Left ventricle myocardium inferior (tissue), 1 donor: ENCODE measurements at regions not wholly inside any gene's neighbourhood (a gene's known extent, or its start where the extent isn't known, plus 50 kb on each side); places are given as distances from the start of the nearest gene placed in this dataset.

Source experiments
- DNase-seq: peaks from one replicate; pipeline ENCODE4 v3.0.0-alpha.2; 2020
- H3K27ac ChIP-seq: fragments of 200-600 bp; replicated peaks from 2 replicates; pipeline ENCODE4 v1.8.0; 2021
- H3K27me3 ChIP-seq: fragments of 200-600 bp; 2 replicates; pipeline ENCODE4 v1.8.0; 2021; ENCODE audit warnings: low read depth
- H3K36me3 ChIP-seq: fragments of 200-600 bp; 2 replicates; pipeline ENCODE4 v1.8.0; 2021
- H3K4me1 ChIP-seq: fragments of 200-600 bp; 2 replicates; pipeline ENCODE4 v1.8.0; 2021
- H3K4me3 ChIP-seq: fragments of 200-600 bp; 2 replicates; pipeline ENCODE4 v1.8.0; 2021; ENCODE audit warnings: mild to moderate bottlenecking, moderate library complexity
- H3K9me3 ChIP-seq: fragments of 200-600 bp; replicated peaks from 2 replicates; pipeline ENCODE4 v1.8.0; 2021
- intact Hi-C: fragments of 100-400 bp; cut with micrococcal nuclease; formaldehyde crosslinking; loops from one replicate; pipeline ENCODE4 v1.11.0; 2022
- TF ChIP-seq, protein P1 (sequence below): fragments of 200-600 bp; IDR thresholded peaks from 2 replicates; pipeline ENCODE4 v1.8.0; 2021; ENCODE audit warnings: antibody characterized with exemption, mild to moderate bottlenecking, borderline replicate concordance
- donor health status: DM: no; HTN: yes; CAD: no; lungs with severe emphysema.

DNA sequence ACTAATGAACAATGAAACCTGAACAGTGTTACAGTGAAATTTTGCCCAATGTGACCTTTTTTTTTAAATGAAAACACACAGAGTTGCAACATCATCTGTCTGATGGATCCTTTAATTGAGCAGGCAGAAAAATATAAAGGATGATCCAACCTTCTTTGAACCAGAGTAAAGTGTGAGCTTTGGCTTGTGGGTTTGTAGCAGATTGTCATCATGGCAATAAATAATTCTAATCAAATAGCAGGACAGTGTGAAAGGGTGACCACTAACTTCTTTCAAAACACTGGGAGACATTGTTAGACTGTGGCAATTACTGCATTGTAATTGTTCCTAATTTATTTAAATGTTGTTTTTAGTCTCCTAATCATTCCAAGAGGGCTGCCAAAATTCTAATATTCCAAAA, 197.2 kb downstream of the CHD9NB start:
- DNase-seq, result no peak
- Histone ChIP-seq H3K9me3 (peaks cover 26% of the 10 kb centered on the region), H3K36me3 (no peaks in the 10 kb centered on the region), H3K4me1 (no peaks in the 10 kb centered on the region), H3K27ac (no peak overlapping the region), H3K27me3 (no peaks in the 10 kb centered on the region), H3K4me3 (no peak overlapping the region)
- TF ChIP-seq, protein P1, sequence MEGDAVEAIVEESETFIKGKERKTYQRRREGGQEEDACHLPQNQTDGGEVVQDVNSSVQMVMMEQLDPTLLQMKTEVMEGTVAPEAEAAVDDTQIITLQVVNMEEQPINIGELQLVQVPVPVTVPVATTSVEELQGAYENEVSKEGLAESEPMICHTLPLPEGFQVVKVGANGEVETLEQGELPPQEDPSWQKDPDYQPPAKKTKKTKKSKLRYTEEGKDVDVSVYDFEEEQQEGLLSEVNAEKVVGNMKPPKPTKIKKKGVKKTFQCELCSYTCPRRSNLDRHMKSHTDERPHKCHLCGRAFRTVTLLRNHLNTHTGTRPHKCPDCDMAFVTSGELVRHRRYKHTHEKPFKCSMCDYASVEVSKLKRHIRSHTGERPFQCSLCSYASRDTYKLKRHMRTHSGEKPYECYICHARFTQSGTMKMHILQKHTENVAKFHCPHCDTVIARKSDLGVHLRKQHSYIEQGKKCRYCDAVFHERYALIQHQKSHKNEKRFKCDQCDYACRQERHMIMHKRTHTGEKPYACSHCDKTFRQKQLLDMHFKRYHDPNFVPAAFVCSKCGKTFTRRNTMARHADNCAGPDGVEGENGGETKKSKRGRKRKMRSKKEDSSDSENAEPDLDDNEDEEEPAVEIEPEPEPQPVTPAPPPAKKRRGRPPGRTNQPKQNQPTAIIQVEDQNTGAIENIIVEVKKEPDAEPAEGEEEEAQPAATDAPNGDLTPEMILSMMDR, result no peak
- intact Hi-C loops, result no loop called here

DNA sequence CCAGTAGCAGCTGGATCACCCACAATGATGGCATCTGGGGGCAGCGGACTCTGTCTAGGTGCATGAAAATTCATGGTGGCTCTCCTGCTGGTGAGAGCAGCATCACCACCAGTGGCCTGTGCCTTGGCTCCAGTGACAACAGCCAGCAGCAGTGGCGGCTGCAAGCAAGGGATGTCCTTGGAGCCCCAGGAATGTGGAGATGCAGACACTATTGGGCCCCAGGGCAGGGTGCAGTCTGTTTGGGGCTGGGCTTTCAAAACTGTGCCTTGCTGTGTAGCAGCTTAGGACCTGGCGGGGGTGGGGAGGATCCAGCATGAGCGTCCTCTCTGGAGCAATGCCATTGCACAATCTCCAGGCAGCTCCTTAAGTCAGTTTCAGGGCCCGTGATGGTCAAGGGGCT, 199.7 kb downstream of the CHD9NB start:
- H3K27ac ChIP-seq, result no peak overlapping the region
- intact Hi-C loops, result no loop called here
- peaks cover 51% of the 10 kb centered on the region for H3K9me3 ChIP-seq
- TF ChIP-seq, protein P1, result no peak
- H3K4me3 ChIP-seq, result no peak overlapping the region
- DNase-seq, result no peak
- no peaks in the 10 kb centered on the region for H3K27me3 ChIP-seq
- no peaks in the 10 kb centered on the region for H3K4me1 ChIP-seq
- H3K36me3 ChIP-seq, result no peaks in the 10 kb centered on the region

DNA sequence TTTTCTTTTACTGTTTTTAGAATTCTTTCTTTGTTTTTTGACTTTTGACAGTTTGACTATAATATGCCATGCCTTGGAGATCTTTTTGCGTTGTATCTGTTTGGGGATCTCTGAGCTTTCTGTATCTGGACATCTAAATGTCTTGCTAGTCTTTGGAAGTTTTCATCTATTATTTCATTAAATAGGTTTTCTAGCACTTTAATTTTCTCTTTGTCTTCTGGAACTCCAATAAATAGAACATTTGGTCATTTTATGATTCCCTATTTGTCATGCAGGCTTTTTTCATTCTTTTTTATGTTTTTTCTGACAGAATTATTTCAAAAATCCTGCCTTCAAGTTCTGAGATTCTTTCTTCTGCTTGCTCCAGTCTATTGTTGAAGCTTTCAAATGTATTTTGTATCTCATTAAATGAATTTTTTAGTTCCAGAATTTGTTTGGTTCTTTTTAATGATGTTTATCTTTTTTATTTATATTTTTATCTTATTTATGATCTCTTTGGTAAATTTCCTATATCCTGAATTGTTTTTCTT, 201.4 kb downstream of the CHD9NB start:
- H3K27ac ChIP-seq, result no peak overlapping the region
- H3K9me3 ChIP-seq, result peaks cover 66% of the 10 kb centered on the region
- no peak overlapping the region for H3K4me3 ChIP-seq
- no peaks in the 10 kb centered on the region for H3K4me1 ChIP-seq
- TF ChIP-seq, protein P1, result no peak
- intact Hi-C loops, result no loop called here
- H3K36me3 ChIP-seq, result no peaks in the 10 kb centered on the region
- H3K27me3 ChIP-seq, result no peaks in the 10 kb centered on the region
- DNase-seq, result no peak

DNA sequence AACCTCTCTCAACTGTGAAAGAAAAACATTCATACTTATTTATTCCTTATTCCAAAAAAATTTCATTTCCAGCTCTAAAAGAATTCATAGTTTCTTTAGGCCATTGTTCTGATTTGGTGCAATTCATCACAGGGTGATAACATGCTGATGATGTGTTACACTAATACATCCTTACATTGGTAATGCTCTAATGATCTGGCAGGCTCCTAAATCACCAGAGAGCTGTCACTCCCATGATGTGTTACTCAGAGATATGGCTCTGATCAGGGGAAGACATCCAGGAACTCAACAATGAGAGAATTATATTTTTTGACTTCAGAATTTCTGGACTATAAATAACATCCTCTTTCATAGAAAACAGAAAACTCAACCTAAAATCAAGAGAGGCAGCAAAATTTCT, 209.3 kb downstream of the CHD9NB start:
- intact Hi-C loops, result no loop called here
- DNase-seq, result no peak
- H3K4me1 ChIP-seq, result no peaks in the 10 kb centered on the region
- H3K9me3 ChIP-seq, result peaks cover 32% of the 10 kb centered on the region
- H3K4me3 ChIP-seq, result no peak overlapping the region
- H3K27me3 ChIP-seq, result no peaks in the 10 kb centered on the region
- no peaks in the 10 kb centered on the region for H3K36me3 ChIP-seq
- H3K27ac ChIP-seq, result no peak overlapping the region
- TF ChIP-seq, protein P1, result no peak

DNA sequence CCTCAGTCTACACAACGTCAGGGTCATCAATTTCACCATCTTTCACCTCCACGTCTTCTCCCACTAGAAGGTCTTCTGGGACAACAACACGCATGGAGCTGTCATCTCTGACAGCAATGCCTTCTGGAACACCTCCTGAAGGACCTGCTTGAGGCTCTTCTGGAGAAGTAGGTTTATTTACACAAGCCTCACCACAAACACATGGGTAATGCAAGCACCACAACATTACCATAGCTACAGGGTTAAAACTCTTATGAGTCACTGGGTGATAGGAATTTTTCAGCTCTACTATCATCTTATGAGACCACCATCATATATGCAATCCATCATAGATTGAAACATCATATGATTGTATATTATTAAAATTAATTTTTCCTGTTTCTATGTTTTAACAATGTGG, 215.4 kb downstream of the CHD9NB start:
- no peak overlapping the region for H3K4me3 ChIP-seq
- no peaks in the 10 kb centered on the region for H3K36me3 ChIP-seq
- TF ChIP-seq, protein P1, result no peak
- no peak overlapping the region for H3K27ac ChIP-seq
- no peaks in the 10 kb centered on the region for H3K9me3 ChIP-seq
- H3K27me3 ChIP-seq, result no peaks in the 10 kb centered on the region
- intact Hi-C loops, result no loop called here
- H3K4me1 ChIP-seq, result no peaks in the 10 kb centered on the region
- DNase-seq, result no peak
